ENCODE measurements at regions not wholly inside any gene's neighbourhood (a gene's known extent, or its start where the extent isn't known, plus 50 kb on each side); places are given as distances from the start of the nearest gene placed in this dataset.

DNA sequence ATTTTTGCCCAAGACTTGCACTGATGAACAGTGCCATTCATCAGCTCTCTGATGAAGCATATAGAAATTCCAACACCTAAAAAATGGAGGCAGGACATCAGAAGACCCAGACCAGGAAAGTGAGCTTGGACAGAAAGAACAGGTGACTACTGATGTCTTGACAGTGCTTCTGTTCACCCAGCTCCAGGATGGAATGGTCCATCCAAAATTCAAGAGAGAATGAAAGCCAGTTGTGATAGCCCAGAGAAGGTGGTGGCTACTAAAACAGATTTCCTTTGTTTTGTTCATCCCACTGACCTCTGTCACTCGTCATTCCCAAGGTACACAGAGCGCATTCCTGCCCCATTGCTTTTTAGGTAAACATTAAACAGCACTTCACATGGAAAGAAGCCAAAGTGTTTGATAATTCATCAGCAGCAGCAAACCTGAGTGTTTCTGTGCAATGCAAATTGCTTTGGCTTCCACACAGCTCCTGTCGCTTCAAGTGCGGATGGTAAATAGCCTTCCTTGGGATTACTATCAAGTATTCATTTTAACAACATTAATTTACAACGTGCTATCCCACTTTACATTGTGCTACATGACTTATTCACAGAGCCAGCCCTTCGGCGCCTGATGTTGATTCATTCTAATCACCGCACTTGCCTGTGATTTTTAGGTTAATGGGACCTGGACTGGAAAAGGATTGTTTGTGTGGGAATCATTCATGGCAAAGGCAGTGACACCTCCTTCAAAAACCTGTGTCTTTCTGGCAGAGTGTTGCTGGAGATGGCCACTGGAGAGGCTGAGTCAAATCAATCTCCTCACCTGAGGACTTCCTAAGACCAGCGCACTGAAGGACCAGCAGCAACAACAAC is 65.1 kb upstream of the TOX3 start (continued):
- TF ChIP-seq, protein P1, sequence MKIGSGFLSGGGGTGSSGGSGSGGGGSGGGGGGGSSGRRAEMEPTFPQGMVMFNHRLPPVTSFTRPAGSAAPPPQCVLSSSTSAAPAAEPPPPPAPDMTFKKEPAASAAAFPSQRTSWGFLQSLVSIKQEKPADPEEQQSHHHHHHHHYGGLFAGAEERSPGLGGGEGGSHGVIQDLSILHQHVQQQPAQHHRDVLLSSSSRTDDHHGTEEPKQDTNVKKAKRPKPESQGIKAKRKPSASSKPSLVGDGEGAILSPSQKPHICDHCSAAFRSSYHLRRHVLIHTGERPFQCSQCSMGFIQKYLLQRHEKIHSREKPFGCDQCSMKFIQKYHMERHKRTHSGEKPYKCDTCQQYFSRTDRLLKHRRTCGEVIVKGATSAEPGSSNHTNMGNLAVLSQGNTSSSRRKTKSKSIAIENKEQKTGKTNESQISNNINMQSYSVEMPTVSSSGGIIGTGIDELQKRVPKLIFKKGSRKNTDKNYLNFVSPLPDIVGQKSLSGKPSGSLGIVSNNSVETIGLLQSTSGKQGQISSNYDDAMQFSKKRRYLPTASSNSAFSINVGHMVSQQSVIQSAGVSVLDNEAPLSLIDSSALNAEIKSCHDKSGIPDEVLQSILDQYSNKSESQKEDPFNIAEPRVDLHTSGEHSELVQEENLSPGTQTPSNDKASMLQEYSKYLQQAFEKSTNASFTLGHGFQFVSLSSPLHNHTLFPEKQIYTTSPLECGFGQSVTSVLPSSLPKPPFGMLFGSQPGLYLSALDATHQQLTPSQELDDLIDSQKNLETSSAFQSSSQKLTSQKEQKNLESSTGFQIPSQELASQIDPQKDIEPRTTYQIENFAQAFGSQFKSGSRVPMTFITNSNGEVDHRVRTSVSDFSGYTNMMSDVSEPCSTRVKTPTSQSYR (CRISPR knock-in tag; IDR thresholded peaks at IDR 0.05; ENCODE audit: borderline replicate concordance) = peak; percentile 76
- TF ChIP-seq KMT2B (CRISPR knock-in tag; IDR thresholded peaks at IDR 0.05) (peak; percentile 52; the same call in 1 of the 2 replicates), ZFP36L1 (CRISPR knock-in tag; IDR thresholded peaks at IDR 0.05) (peak; percentile 60; the same call in 1 of the 2 replicates), SYNCRIP (IDR thresholded peaks at IDR 0.05; ENCODE audit: insufficient read depth, low read depth, low read length) (no peak), CCDC6 (CRISPR knock-in tag; IDR thresholded peaks at IDR 0.05) (0 out of 2 replicates have a peak, but pooled peaks have one; percentile 37), SIN3A (IDR thresholded peaks at IDR 0.05; ENCODE audit: borderline replicate concordance, low read depth, low read length) (peak; percentile 76), MBNL3 (CRISPR knock-in tag; conservative IDR thresholded peaks at IDR 0.05) (no peak), EEA1 (CRISPR knock-in tag; IDR thresholded peaks at IDR 0.05; ENCODE audit: borderline replicate concordance) (no peak), ZNF879 (CRISPR knock-in tag; IDR thresholded peaks at IDR 0.05) (no peak), ZNF354B (CRISPR knock-in tag; IDR thresholded peaks at IDR 0.05) (no peak), GPN1 (CRISPR knock-in tag; IDR thresholded peaks at IDR 0.05; ENCODE audit: borderline replicate concordance) (no peak), CEBPG (CRISPR knock-in tag; IDR thresholded peaks at IDR 0.05) (peak; percentile 84), CBX5 (CRISPR knock-in tag; IDR thresholded peaks at IDR 0.05; ENCODE audit: borderline replicate concordance) (peak; percentile 89), NR2C2 (CRISPR knock-in tag; IDR thresholded peaks at IDR 0.05; ENCODE audit: borderline replicate concordance) (peak; percentile 80; the same call in 1 of the 2 replicates), ZBTB21 (CRISPR knock-in tag; IDR thresholded peaks at IDR 0.05) (peak; percentile 69), ZNF839 (CRISPR knock-in tag; IDR thresholded peaks at IDR 0.05; ENCODE audit: borderline replicate concordance) (no peak), TBL1XR1 (IDR thresholded peaks at IDR 0.05; ENCODE audit: borderline replicate concordance, low read length, partially characterized antibody) (peak; percentile 74), ATRX (CRISPR knock-in tag; IDR thresholded peaks at IDR 0.05; ENCODE audit: borderline replicate concordance) (no peak), ZNF382 (CRISPR knock-in tag; IDR thresholded peaks at IDR 0.05; ENCODE audit: borderline replicate concordance) (no peak), JDP2 (CRISPR knock-in tag; IDR thresholded peaks at IDR 0.05; ENCODE audit: borderline replicate concordance) (no peak)
- TF ChIP-seq, protein P2, sequence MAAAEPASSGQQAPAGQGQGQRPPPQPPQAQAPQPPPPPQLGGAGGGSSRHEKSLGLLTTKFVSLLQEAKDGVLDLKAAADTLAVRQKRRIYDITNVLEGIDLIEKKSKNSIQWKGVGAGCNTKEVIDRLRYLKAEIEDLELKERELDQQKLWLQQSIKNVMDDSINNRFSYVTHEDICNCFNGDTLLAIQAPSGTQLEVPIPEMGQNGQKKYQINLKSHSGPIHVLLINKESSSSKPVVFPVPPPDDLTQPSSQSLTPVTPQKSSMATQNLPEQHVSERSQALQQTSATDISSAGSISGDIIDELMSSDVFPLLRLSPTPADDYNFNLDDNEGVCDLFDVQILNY (CRISPR knock-in tag; conservative IDR thresholded peaks at IDR 0.05) = no peak
- TF ChIP-seq, protein P3, sequence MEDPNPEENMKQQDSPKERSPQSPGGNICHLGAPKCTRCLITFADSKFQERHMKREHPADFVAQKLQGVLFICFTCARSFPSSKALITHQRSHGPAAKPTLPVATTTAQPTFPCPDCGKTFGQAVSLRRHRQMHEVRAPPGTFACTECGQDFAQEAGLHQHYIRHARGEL (CRISPR knock-in tag; IDR thresholded peaks at IDR 0.05) = no peak
- TF ChIP-seq, protein P4, sequence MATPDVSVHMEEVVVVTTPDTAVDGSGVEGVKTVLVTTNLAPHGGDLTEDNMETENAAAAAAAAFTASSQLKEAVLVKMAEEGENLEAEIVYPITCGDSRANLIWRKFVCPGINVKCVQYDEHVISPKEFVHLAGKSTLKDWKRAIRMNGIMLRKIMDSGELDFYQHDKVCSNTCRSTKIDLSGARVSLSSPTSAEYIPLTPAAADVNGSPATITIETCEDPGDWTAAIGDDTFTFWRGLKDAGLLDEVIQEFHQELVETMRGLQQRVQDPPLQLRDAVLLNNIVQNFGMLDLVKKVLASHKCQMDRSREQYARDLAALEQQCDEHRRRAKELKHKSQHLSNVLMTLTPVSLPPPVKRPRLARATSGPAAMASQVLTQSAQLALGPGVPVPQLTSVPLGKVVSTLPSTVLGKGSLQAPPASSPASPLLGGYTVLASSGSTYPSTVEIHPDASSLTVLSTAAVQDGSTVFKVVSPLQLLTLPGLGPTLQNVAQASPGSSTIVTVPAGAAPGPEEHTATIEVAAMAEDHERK (CRISPR knock-in tag; IDR thresholded peaks at IDR 0.05; ENCODE audit: low read depth) = 0 out of 2 replicates have a peak, but pooled peaks have one; percentile 20
